GM18868 (cell line): ENCODE measurements at regions not wholly inside any gene's neighbourhood (a gene's known extent, or its start where the extent isn't known, plus 50 kb on each side); places are given as distances from the start of the nearest gene placed in this dataset.
A peak's percentile ranks its signal among the peaks of the same experiment; 100 is the strongest.

ENCODE experiments used
- ATAC-seq: cut with Tn5 transposase; IDR thresholded peaks from one replicate; pipeline ENCODE4 v1.9.1; 2021; ENCODE audit warnings: mild to moderate bottlenecking, moderate library complexity; ENCODE audit not compliant: unreplicated experiment

GRCh38 chr2:143968360-143968759 lies 551.6 kb downstream of the ZEB2 start:
- ATAC-seq: no peak

GRCh38 chr2:143965493-143966164 lies 554.3 kb downstream of the ZEB2 start:
- no peak for ATAC-seq

GRCh38 chr2:143964891-143965290 lies 555.0 kb downstream of the ZEB2 start:
- no peak for ATAC-seq

GRCh38 chr2:143960177-143960576 lies 559.7 kb downstream of the ZEB2 start:
- ATAC-seq: no peak

- no peak for ATAC-seq
Measured at GRCh38 chr2:143957321-143957720, 562.6 kb downstream of the ZEB2 start.

GRCh38 chr2:143955401-143956065 lies 564.4 kb downstream of the ZEB2 start:
- no peak for ATAC-seq

- ATAC-seq: no peak
Measured at GRCh38 chr2:143954844-143955243, 565.1 kb downstream of the ZEB2 start.

GRCh38 chr2:143954186-143954585 lies 565.7 kb downstream of the ZEB2 start:
- no peak for ATAC-seq

GRCh38 chr2:143953451-143954030 lies 566.4 kb downstream of the ZEB2 start:
- ATAC-seq: peak; percentile 73

GRCh38 chr2:143952536-143952935 lies 567.4 kb downstream of the ZEB2 start:
- no peak for ATAC-seq

- no peak for ATAC-seq
Measured at GRCh38 chr2:143950704-143951103, 569.2 kb downstream of the ZEB2 start.

GRCh38 chr2:143949121-143949848 lies 570.6 kb downstream of the ZEB2 start:
- ATAC-seq: peak; percentile 69

- ATAC-seq: no peak
Measured at GRCh38 chr2:143948710-143949109, 571.2 kb downstream of the ZEB2 start.

GRCh38 chr2:143946436-143947391 lies 573.2 kb downstream of the ZEB2 start:
- ATAC-seq: no peak

GRCh38 chr2:143942486-143942885 lies 577.4 kb downstream of the ZEB2 start:
- ATAC-seq: no peak

GRCh38 chr2:143940720-143941119 lies 579.2 kb downstream of the ZEB2 start:
- no peak for ATAC-seq

GRCh38 chr2:143939626-143940330 lies 580.1 kb downstream of the ZEB2 start:
- ATAC-seq: no peak

- ATAC-seq: peak; percentile 19
Measured at GRCh38 chr2:143937723-143938350, 582.1 kb downstream of the ZEB2 start.
